Lower leg skin (tissue), 3 donors: ENCODE measurements at regions not wholly inside any gene's neighbourhood (a gene's known extent, or its start where the extent isn't known, plus 50 kb on each side); places are given as distances from the start of the nearest gene placed in this dataset.
"Not testable (repeated sequence)": the region's sequence is repeated elsewhere in the genome, so short reads cannot be mapped to it uniquely, and the experiment has no call there.

Experiments used
- POLR2A ChIP-seq, 2 donors: fragments of 450-650 bp; IDR thresholded peaks; one replicate each; pipeline ENCODE4 v1.6.1; 2016 to 2017; ENCODE audit warnings: antibody characterized with exemption in 2 of 2, mild to moderate bottlenecking in 1 of 2, moderate library complexity in 1 of 2
- TF ChIP-seq, protein P1 (sequence below), 3 donors: fragments of 450-650 bp; IDR thresholded peaks; one replicate each; pipeline ENCODE4 v1.5.1; 2016; ENCODE audit warnings: antibody characterized with exemption in 3 of 3, mild to moderate bottlenecking in 3 of 3, moderate library complexity in 2 of 3

GRCh38 chr17:64713786-64714185 lies 51.7 kb upstream of the SMURF2 start:
- TF ChIP-seq, protein P1, sequence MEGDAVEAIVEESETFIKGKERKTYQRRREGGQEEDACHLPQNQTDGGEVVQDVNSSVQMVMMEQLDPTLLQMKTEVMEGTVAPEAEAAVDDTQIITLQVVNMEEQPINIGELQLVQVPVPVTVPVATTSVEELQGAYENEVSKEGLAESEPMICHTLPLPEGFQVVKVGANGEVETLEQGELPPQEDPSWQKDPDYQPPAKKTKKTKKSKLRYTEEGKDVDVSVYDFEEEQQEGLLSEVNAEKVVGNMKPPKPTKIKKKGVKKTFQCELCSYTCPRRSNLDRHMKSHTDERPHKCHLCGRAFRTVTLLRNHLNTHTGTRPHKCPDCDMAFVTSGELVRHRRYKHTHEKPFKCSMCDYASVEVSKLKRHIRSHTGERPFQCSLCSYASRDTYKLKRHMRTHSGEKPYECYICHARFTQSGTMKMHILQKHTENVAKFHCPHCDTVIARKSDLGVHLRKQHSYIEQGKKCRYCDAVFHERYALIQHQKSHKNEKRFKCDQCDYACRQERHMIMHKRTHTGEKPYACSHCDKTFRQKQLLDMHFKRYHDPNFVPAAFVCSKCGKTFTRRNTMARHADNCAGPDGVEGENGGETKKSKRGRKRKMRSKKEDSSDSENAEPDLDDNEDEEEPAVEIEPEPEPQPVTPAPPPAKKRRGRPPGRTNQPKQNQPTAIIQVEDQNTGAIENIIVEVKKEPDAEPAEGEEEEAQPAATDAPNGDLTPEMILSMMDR (IDR thresholded peaks at IDR 0.05), result not testable (repeated sequence)
- not testable (repeated sequence) for TF ChIP-seq POLR2A (IDR thresholded peaks at IDR 0.05)
